Astrocyte (in vitro differentiated cells and primary cell): ENCODE measurements at regions not wholly inside any gene's neighbourhood (a gene's known extent, or its start where the extent isn't known, plus 50 kb on each side); places are given as distances from the start of the nearest gene placed in this dataset.

Experiments
- CTCF ChIP-seq: IDR thresholded peaks from 2 replicates; pipeline ENCODE4 v1.5.1; 2011; ENCODE audit warnings: low read depth, mild to moderate bottlenecking, inconsistent platforms, low read length, moderate library complexity; ENCODE audit not compliant: insufficient read depth
- EZH2 ChIP-seq: IDR thresholded peaks from 2 replicates; pipeline ENCODE4 v1.6.1; 2012; ENCODE audit warnings: mild to moderate bottlenecking, low read length, inconsistent platforms; ENCODE audit not compliant: insufficient read depth

GRCh38 chr22:46029036-46029435, 52.1 kb upstream of the WNT7B start:
- TF ChIP-seq CTCF (no peak), EZH2 (no peak)
